Epidermal melanocyte (primary cell): ENCODE measurements at regions not wholly inside any gene's neighbourhood (a gene's known extent, or its start where the extent isn't known, plus 50 kb on each side); places are given as distances from the start of the nearest gene placed in this dataset.
"Not testable (repeated sequence)": the region's sequence is repeated elsewhere in the genome, so short reads cannot be mapped to it uniquely, and the experiment has no call there.

Experiments
- DNase-seq: peaks from one replicate; pipeline ENCODE4 v3.0.0; 2011; ENCODE audit warnings: low spot score; ENCODE audit not compliant: insufficient read length

DNA sequence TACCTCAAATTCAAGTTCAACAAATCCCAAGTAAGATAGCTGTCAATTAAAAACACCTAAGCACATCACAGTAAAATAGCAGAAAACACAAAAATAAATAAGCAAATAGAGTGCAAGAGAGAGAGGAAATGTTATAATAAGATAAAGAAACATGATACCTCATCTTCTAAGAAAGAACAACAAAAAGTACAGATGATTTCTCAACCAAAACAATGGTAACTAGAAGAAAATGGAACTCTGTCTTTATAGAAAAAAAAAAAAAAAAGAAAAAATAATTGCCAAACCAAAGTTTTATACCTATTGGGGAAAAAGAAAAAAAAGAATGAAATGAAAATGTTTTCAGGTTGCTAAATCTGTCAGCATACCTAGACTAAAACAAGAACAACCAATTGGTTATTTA, 1253.5 kb upstream of the CDH2 start:
- no peak for DNase-seq

DNA sequence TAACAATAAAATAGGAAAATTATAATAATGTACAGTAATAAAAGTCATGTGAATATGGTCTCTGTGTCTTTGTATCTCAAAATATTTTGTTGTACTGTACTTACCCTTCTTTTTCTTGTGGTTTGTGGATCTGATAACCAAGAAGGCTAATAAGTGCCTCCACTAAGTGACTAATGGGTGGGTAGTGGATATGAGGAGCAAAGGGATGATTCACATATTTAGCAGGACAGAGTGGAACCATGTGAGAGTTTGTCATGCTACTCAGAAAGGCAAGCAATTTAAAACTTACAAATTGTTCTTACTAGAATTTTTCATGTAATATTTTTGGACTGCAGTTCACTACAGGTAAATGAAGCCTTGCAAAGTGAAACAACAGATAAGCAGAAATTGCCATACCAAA, 1241.2 kb upstream of the CDH2 start:
- no peak for DNase-seq

- no peak for DNase-seq
These were observed 1230.1 kb upstream of the CDH2 start for GRCh38 chr18:29406996-29407395.

DNA sequence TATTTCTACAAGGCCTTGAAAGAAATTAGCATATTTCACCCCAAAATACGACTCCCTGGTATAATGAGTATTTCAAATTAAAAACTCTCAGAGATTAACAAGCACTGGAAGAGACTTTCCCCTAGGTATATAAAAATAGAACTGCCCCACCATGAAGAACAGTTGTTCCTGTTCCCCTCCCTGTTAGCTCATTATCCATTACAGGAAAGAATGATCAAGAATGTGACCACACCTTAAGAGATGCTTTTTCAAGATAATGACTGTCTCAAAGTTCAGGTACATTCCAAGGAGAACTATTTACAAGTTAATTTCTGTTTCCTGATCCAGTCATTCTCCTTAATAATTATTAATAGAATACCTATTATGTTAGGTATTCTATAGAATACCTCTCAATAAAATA, 1220.6 kb upstream of the CDH2 start:
- no peak for DNase-seq

GRCh38 chr18:29383311-29384273, 1206.7 kb upstream of the CDH2 start:
- no peak for DNase-seq

DNA sequence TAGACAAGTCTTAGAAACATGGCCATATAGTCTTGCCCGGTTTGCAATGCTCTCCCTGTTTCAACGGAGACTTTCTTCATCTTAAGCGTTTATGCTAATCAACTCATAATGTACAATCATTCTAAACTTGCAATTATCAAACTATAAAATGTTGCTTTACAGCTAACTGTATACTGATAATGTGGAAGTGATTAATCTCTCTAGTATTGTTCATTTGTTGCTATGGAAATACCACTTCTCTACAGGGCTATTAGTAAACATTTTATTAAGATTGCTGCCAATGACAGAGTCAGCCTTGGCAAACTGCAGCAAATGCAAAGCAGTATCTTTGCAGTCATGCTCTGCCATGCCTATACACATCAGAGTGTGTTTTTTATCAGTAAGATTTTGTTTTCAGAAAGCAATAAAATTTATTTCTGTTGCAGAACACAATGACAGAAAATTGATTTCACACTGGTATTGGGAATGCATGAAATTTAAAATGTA, 1201.8 kb upstream of the CDH2 start:
- DNase-seq = no peak

- no peak for DNase-seq
These were observed 1200.4 kb upstream of the CDH2 start for GRCh38 chr18:29377346-29377745.

GRCh38 chr18:29373000-29373399, 1196.1 kb upstream of the CDH2 start:
- DNase-seq = no peak

DNA sequence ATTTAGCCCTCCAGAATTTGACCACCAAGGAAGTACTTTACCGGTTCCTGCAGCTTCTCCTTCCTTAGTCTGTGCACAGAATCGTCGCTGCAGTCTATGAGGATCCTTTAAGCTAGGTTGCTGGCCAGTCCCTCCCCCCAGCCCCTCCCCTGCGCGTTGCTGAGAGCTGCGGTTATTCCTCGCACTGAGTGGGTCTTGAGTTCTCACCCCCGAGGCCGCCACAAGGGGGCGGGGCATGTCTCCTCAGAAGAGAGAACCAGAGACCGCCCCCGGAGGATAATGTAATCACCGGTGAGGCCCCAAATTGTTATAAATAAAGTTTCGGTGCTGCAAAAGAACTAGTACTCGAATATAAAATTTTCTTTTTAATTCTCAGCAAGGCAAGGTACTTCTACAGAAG, 1184.9 kb upstream of the CDH2 start:
- no peak for DNase-seq

- DNase-seq = not testable (repeated sequence)
These were observed 1183.7 kb upstream of the CDH2 start for GRCh38 chr18:29360659-29361058.

DNA sequence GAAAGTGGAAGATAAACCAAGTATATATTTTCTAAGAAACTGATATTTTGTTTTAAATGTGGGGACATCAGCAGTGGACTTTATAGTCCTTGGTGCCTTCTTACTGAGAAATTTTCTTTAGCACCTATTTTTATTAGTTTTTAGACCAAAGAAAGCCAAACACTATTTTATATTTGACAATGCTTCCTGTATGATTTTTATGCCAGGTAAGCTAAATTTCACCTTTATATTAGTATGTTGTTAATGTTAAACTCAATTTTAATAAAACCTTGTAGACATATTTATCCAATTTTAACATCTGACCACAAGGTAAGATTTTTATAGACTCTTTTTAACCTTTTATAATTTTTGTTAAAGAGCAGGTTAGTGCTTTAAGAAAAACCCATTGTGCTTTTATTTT, 1182.3 kb upstream of the CDH2 start:
- DNase-seq = not testable (repeated sequence)

DNA sequence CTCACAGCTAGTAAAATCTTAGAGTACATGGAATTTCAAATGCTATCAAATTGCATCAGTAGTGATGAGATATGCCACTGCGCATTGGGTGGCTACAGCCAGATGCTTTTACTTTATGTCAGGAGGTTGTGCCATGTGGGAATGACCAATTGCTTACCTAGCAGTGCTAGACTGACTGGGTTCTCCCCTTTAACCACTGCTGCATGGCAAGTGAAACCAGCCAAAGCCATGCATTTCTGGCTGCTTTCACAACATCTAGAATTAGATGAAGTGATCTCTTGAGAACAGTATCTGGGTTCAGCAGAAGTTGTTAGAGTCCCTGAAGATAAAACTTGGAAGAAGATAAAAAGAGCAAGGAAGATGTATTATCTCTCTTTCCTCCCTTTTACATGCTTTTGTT, 1174.2 kb upstream of the CDH2 start:
- DNase-seq = no peak

DNA sequence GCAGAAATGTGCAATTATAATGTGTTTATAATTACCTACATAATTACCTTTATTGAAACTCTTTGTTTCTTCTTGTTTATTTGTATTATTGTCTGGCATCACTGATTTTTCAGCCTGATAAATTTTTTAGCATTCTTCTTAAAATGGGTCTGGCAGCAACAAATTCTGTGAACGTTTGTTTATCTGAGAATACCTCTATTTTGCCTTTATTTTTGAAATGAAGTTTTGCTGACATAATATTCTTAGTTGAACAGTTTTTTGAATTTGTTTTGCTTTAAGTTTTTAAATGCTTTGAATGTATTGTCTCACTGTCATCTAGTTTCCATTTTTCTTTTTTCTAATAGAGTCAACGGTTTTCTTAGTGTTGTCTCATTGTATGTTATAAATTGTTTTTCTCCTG, 1152.0 kb upstream of the CDH2 start:
- DNase-seq = no peak

DNA sequence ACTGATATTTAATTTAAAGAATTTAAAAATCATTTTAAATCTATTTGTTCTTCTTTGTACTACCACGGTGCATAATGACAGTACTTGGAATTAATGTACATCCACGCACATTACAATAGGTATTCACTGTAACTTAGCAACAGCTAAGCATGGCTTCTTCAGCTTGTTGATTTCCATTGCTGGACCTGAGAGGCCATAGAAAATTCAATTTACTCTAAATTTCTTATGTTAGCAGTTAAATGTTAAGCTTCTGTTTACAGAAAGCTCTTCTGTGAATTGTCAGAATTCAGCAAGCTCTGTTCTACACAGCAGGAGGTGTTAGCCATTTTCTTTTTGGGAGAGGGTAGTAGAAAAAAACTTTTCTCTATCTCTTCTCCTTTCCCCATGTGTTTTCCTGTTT, 1149.3 kb upstream of the CDH2 start:
- no peak for DNase-seq

- no peak for DNase-seq
These were observed 1144.6 kb upstream of the CDH2 start for GRCh38 chr18:29321561-29321960.

GRCh38 chr18:29313312-29313711, 1136.4 kb upstream of the CDH2 start:
- DNase-seq = no peak

DNA sequence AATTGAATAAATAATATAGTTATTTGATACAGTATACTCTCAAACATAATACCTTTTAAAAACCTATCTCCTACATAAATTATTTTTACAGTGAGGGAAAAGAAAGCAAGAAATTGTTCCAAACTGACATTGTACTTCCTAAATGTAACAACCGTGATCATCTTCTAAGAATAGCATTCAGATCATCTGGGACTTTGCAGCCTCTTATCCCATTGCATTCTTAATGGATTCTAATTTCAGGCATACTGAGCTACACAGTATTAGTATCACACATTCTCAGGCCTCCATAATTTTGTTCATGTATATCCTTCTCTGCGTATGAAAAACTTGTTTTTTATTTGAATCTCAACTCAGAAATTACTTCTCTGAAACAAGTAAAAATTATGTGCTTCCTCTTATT, 1134.7 kb upstream of the CDH2 start:
- DNase-seq = no peak

GRCh38 chr18:29309366-29309765, 1132.4 kb upstream of the CDH2 start:
- DNase-seq = no peak

- DNase-seq = no peak
These were observed 1131.1 kb upstream of the CDH2 start for GRCh38 chr18:29307982-29308381.

DNA sequence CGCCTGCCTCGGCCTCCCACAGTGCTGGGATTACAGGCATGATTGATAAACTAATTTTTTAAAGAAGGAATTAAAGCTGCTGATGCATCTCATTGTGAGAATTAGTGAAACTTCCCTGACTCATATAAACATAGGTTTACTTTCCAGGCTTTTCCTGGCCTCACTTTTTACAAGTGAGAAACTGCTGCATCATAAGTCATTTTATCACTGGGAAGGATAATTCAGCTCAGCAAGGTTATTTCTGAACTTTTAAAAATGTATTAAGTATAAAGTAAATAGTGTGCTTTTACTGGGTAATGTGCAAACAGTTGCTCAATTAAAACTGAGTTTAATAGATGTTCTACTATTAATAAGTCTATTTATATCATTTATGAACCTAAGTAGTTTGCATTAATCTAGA, 1130.3 kb upstream of the CDH2 start:
- DNase-seq = no peak

DNA sequence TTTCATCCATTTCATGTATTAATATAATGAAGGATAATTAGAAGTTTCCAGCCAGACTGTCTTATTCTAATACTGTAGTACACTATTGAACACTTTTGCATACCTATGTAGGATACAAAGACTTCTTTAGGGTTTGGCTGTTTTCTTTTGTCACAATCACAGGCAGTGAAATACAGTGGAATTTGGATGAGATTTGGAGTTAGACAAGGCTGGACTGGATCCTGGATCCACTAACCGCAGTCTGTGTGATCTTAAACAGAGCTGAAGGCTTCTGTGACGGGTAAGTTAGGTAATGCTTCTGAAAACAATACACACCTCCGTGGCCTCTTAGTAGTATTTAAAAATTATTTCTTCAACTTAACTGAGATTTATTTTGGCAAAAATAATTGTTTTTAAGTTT, 1128.6 kb upstream of the CDH2 start:
- DNase-seq = no peak

- DNase-seq = no peak
These were observed 1124.1 kb upstream of the CDH2 start for GRCh38 chr18:29301048-29301447.

DNA sequence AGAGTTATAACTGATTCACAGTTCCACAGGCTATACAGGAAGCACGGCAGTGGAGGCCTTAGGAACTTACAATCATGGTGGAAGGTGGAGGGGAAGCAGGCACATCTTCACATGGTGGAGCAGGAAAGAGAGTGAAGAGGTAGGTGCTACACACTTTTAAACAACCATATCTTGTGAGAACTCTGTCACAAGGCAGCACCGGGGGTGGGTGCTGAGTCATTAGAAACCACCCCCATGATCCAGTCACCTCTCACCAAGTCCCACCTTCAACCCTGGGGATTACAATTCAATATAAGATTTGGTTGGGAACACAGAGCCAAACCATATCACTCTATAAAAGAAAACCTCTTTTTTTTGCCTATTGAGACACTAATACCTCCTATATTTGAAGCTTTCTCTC, 1108.5 kb upstream of the CDH2 start:
- no peak for DNase-seq
